Common myeloid progenitor, CD34-positive (primary cell): ENCODE measurements at regions not wholly inside any gene's neighbourhood (a gene's known extent, or its start where the extent isn't known, plus 50 kb on each side); places are given as distances from the start of the nearest gene placed in this dataset.
A peak's percentile ranks its signal among the peaks of the same experiment; 100 is the strongest.

ENCODE experiments used
- CTCF ChIA-PET: fragments of 350-600 bp; sonication (Branson Sonifier 250); formaldehyde crosslinking; loops from one replicate; lab custom pipeline; 2021; ENCODE audit warnings: antibody characterized with exemption; lab: Charles Lee
- POLR2A ChIA-PET: fragments of 350-600 bp; sonication (Branson Sonifier 250); formaldehyde crosslinking; loops from one replicate; lab custom pipeline; 2021; ENCODE audit warnings: antibody characterized with exemption; lab: Charles Lee
- DNase-seq, 3 donors: peaks; one replicate each; pipeline versions ENCODE4 v3.0.0 to v3.0.0-alpha.2; 2013
- H3K27ac ChIP-seq, 2 experiments: 1 replicate in 1 of 2; 2 replicates in 1 of 2; pipeline ENCODE4 v1.7.0; 2013; ENCODE audit warnings: inconsistent platforms in 2 of 2, low read length in 2 of 2, mild to moderate bottlenecking in 2 of 2, low read depth in 1 of 2, moderate library complexity in 1 of 2; ENCODE audit not compliant: severe bottlenecking in 2 of 2, insufficient read depth in 1 of 2, poor library complexity in 1 of 2
- H3K27me3 ChIP-seq, 5 experiments: replicated peaks in 2 of 5; 1 replicate in 3 of 5; 2 replicates in 2 of 5; pipeline versions ENCODE4 v1.6.1 to v1.7.0; 2013; ENCODE audit warnings: low read length in 4 of 5, mild to moderate bottlenecking in 2 of 5, moderate library complexity in 2 of 5, inconsistent platforms in 1 of 5; ENCODE audit not compliant: insufficient read depth in 5 of 5, control insufficient read depth in 4 of 5
- H3K36me3 ChIP-seq, 4 experiments: 1 replicate in 2 of 4; 2 replicates in 2 of 4; pipeline versions ENCODE4 v1.6.1 to v1.7.0; 2013; ENCODE audit warnings: low read length in 3 of 4, control low read depth in 1 of 4, mild to moderate bottlenecking in 1 of 4; ENCODE audit not compliant: control insufficient read depth in 4 of 4, insufficient read depth in 4 of 4
- H3K4me1 ChIP-seq, 4 experiments: 1 replicate in 3 of 4; 2 replicates in 1 of 4; pipeline versions ENCODE4 v1.6.1 to v1.7.1; 2013; ENCODE audit warnings: low read length in 3 of 4, mild to moderate bottlenecking in 3 of 4, control low read depth in 1 of 4, inconsistent platforms in 1 of 4, moderate library complexity in 1 of 4; ENCODE audit not compliant: control insufficient read depth in 4 of 4, insufficient read depth in 4 of 4; ENCODE audit errors: control extremely low read depth in 1 of 4
- H3K4me3 ChIP-seq, 7 experiments: 1 replicate in 4 of 7; 2 replicates in 3 of 7; pipeline versions ENCODE4 v1.5.1 to v1.7.0; 2013; ENCODE audit warnings: mild to moderate bottlenecking in 7 of 7, low read length in 6 of 7, moderate library complexity in 6 of 7, inconsistent platforms in 2 of 7, low read depth in 2 of 7, control low read depth in 1 of 7; ENCODE audit not compliant: insufficient read depth in 4 of 7, control insufficient read depth in 1 of 7; ENCODE audit errors: extremely low read depth in 1 of 7
- H3K9me3 ChIP-seq, 5 experiments: 1 replicate in 4 of 5; 2 replicates in 1 of 5; pipeline versions ENCODE4 v1.6.1 to v1.7.1; 2013; ENCODE audit warnings: low read length in 4 of 5, mild to moderate bottlenecking in 2 of 5, inconsistent platforms in 1 of 5, low read depth in 1 of 5, moderate library complexity in 1 of 5; ENCODE audit not compliant: control insufficient read depth in 4 of 5, insufficient read depth in 2 of 5; ENCODE audit errors: control extremely low read depth in 1 of 5
- WGBS: methylation state at CpG from one replicate; pipeline ENCODE4 v1.1.5; 2013; ENCODE audit not compliant: insufficient coverage; 5-methylcytosine and 5-hydroxymethylcytosine counted together

GRCh38 chr3:157614896-157615295 is 111.7 kb upstream of the VEPH1 start:
- WGBS, result 94% methylated on average over 2 of the region's 2 CpGs
- DNase-seq, result no peak
- Histone ChIP-seq H3K9me3 (no peaks in the 10 kb centered on the region), H3K36me3 (no peaks in the 10 kb centered on the region), H3K4me3 (no peak overlapping the region), H3K27me3 (peaks cover 0 to 59% (median 13%) of the 10 kb centered on the region in 5 experiments), H3K4me1 (peaks cover 3 to 9% (median 8%) of the 10 kb centered on the region in 4 experiments), H3K27ac (no peak overlapping the region)
- ChIA-PET POLR2A (no interaction called here), CTCF (interaction anchor here (1.6 kb wide), 1 partner anchor 9 kb away, joined by 5 read pairs; no protein-coding TSS in a partner anchor)

- 100% methylated on average over 2 of the region's 4 CpGs for WGBS
- ChIA-PET POLR2A (no interaction called here), CTCF (interaction anchor here (1.5 kb wide), 1 partner anchor 11 kb away, joined by 3 read pairs; no protein-coding TSS in a partner anchor)
- H3K27me3 ChIP-seq, result peaks cover 0 to 43% (median 4%) of the 10 kb centered on the region in 5 experiments
- H3K36me3 ChIP-seq, result no peaks in the 10 kb centered on the region
- H3K27ac ChIP-seq, result no peak overlapping the region
- H3K4me1 ChIP-seq, result peaks cover 8 to 39% (median 28%) of the 10 kb centered on the region in 4 experiments
- no peak overlapping the region for H3K4me3 ChIP-seq
- H3K9me3 ChIP-seq, result no peaks in the 10 kb centered on the region
- DNase-seq, result no peak
Measured at GRCh38 chr3:157611536-157612076, 108.4 kb upstream of the VEPH1 start.

DNA sequence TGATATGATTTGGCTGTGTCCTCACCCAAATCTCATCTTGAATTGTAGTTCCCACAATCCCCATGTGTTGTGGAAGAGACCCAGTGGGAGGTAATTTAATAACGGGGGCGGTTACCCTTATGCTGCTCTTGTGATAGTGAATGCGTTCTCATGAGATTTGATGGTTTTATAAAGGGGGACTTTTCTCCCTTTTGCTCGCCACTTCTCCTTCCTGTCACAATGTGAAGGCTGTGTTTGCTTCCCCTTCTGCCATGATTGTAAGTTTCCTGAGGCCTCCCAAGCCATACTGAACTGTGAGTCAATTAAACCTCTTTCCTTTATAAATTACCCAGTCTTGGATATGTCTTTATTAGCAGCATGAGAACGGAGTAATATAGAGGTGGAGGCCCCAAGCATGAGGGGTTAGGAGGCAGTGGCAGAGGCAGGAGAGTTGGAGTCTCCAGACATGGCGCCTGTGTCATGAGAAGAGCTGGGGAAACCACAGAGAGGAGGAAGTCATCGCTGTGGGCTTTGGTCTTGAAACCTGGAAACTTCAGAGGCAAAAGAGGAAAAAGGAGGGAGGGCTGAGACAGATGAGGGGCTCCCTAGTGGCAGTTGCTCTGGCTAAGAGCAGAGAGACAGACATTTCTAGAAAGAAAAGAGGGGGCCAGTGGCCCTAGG is 107.8 kb upstream of the VEPH1 start:
- Histone ChIP-seq H3K4me1 (peaks cover 8 to 45% (median 34%) of the 10 kb centered on the region in 4 experiments), H3K9me3 (no peaks in the 10 kb centered on the region), H3K27ac (no peak overlapping the region), H3K4me3 (no peak overlapping the region), H3K36me3 (no peaks in the 10 kb centered on the region), H3K27me3 (peaks cover 0 to 37% (median 3%) of the 10 kb centered on the region in 5 experiments)
- CTCF ChIA-PET, result interaction anchor here (1.5 kb wide), 1 partner anchor 11 kb away, joined by 3 read pairs; no protein-coding TSS in a partner anchor
- POLR2A ChIA-PET, result no interaction called here
- peak; percentile 19 to 72 (median 64) for DNase-seq
- 40% methylated on average over 4 of the region's 7 CpGs for WGBS

- WGBS, result 0% methylated on average over 4 of the region's 9 CpGs
- POLR2A ChIA-PET, result no interaction called here
- CTCF ChIA-PET, result interaction anchor here (1.1 to 3.4 kb wide), 9 partner anchors 9 to 1182 kb away, joined by 3 to 20 read pairs (median 6); partner anchors contain the start of gene PTX3
- H3K36me3 ChIP-seq, result no peaks in the 10 kb centered on the region
- H3K9me3 ChIP-seq, result no peaks in the 10 kb centered on the region
- peak; percentile 89 to 98 (median 96) for DNase-seq
- no peak overlapping the region for H3K27ac ChIP-seq
- peaks cover 0 to 17% (median 4%) of the 10 kb centered on the region in 5 experiments for H3K27me3 ChIP-seq
- H3K4me3 ChIP-seq, result peak overlapping the region in 3 of 7 experiments; percentile 32 to 54 (median 52)
- peaks cover 8 to 45% (median 34%) of the 10 kb centered on the region in 4 experiments for H3K4me1 ChIP-seq
Measured at GRCh38 chr3:157607826-157608405, 104.7 kb upstream of the VEPH1 start.

- Histone ChIP-seq H3K9me3 (no peaks in the 10 kb centered on the region), H3K27ac (no peak overlapping the region), H3K36me3 (no peaks in the 10 kb centered on the region), H3K4me3 (peak overlapping the region in 1 of 7 experiments; percentile 46), H3K27me3 (peaks cover 0 to 9% (median 4%) of the 10 kb centered on the region in 5 experiments), H3K4me1 (peaks cover 8 to 45% (median 34%) of the 10 kb centered on the region in 4 experiments)
- DNase-seq, result no peak
- POLR2A ChIA-PET, result no interaction called here
- CTCF ChIA-PET, result interaction anchor here (0.7 to 3.4 kb wide), 19 partner anchors 9 to 932 kb away, joined by 3 to 20 read pairs (median 5); partner anchors contain the start of gene PTX3
- no CpG with 5 or more reads among the region's 4 CpGs for WGBS
Measured at GRCh38 chr3:157606852-157607197, 103.6 kb upstream of the VEPH1 start.

- Histone ChIP-seq H3K27me3 (peaks cover 0 to 7% (median 4%) of the 10 kb centered on the region in 5 experiments), H3K4me1 (peaks cover 5 to 41% (median 30%) of the 10 kb centered on the region in 4 experiments), H3K36me3 (no peaks in the 10 kb centered on the region), H3K4me3 (peak overlapping the region in 1 of 7 experiments; percentile 46), H3K27ac (no peak overlapping the region), H3K9me3 (no peaks in the 10 kb centered on the region)
- ChIA-PET POLR2A (no interaction called here), CTCF (interaction anchor here (0.7 to 3.4 kb wide), 25 partner anchors 9 to 933 kb away, joined by 3 to 20 read pairs (median 4); partner anchors contain the start of genes PTX3 and RSRC1)
- DNase-seq, result peak; percentile 77 to 82 (median 82)
- WGBS, result 49% methylated on average over 10 of the region's 11 CpGs
Measured at GRCh38 chr3:157606011-157606851, 103.0 kb upstream of the VEPH1 start.
